Peyer's patch (tissue), 4 donors: ENCODE measurements at regions not wholly inside any gene's neighbourhood (a gene's known extent, or its start where the extent isn't known, plus 50 kb on each side); places are given as distances from the start of the nearest gene placed in this dataset.

Source experiments
- POLR2A ChIP-seq, 2 donors: fragments of 450-650 bp; IDR thresholded peaks; one replicate each; pipeline ENCODE4 v1.5.1; 2017; ENCODE audit warnings: antibody characterized with exemption in 2 of 2, mild to moderate bottlenecking in 2 of 2, moderate library complexity in 2 of 2
- TF ChIP-seq, protein P1 (sequence below), 6 experiments: fragments of 450-650 bp in 4 of 6; fragments of 200-600 bp in 2 of 6; sonication (generic) in 1 of 6; IDR thresholded peaks; one replicate each; pipeline ENCODE4 v1.5.1; 2017 to 2019; ENCODE audit warnings: antibody characterized with exemption in 6 of 6, mild to moderate bottlenecking in 3 of 6, moderate library complexity in 1 of 6

DNA sequence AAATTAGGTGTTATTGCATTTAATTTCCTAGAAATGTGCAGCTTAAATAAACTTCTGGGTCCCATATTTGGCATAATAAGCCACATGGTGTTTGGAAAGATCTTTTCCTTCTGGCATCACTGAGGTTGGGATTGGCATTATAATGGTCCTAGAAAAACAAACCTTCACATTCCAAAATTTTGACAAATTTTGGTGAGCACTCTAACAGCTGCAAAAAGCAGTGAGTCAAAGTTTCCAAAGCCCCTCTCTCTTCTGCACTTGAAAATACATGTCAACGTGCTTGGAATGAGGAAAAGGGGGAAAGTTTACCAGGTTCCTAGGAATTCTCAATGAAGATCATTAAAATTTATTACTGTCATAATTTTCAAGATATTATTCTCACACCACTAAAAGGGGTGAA, 77.8 kb upstream of the STK17B start:
- TF ChIP-seq, protein P1, sequence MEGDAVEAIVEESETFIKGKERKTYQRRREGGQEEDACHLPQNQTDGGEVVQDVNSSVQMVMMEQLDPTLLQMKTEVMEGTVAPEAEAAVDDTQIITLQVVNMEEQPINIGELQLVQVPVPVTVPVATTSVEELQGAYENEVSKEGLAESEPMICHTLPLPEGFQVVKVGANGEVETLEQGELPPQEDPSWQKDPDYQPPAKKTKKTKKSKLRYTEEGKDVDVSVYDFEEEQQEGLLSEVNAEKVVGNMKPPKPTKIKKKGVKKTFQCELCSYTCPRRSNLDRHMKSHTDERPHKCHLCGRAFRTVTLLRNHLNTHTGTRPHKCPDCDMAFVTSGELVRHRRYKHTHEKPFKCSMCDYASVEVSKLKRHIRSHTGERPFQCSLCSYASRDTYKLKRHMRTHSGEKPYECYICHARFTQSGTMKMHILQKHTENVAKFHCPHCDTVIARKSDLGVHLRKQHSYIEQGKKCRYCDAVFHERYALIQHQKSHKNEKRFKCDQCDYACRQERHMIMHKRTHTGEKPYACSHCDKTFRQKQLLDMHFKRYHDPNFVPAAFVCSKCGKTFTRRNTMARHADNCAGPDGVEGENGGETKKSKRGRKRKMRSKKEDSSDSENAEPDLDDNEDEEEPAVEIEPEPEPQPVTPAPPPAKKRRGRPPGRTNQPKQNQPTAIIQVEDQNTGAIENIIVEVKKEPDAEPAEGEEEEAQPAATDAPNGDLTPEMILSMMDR (IDR thresholded peaks at IDR 0.05) = no peak
- TF ChIP-seq POLR2A (IDR thresholded peaks at IDR 0.05) = no peak
